GM18498 (cell line): ENCODE measurements at regions not wholly inside any gene's neighbourhood (a gene's known extent, or its start where the extent isn't known, plus 50 kb on each side); places are given as distances from the start of the nearest gene placed in this dataset.

ENCODE experiments used
- ATAC-seq: cut with Tn5 transposase; IDR thresholded peaks from one replicate; pipeline ENCODE4 v1.9.1; 2021; ENCODE audit warnings: mild to moderate bottlenecking, moderate library complexity; ENCODE audit not compliant: unreplicated experiment

DNA sequence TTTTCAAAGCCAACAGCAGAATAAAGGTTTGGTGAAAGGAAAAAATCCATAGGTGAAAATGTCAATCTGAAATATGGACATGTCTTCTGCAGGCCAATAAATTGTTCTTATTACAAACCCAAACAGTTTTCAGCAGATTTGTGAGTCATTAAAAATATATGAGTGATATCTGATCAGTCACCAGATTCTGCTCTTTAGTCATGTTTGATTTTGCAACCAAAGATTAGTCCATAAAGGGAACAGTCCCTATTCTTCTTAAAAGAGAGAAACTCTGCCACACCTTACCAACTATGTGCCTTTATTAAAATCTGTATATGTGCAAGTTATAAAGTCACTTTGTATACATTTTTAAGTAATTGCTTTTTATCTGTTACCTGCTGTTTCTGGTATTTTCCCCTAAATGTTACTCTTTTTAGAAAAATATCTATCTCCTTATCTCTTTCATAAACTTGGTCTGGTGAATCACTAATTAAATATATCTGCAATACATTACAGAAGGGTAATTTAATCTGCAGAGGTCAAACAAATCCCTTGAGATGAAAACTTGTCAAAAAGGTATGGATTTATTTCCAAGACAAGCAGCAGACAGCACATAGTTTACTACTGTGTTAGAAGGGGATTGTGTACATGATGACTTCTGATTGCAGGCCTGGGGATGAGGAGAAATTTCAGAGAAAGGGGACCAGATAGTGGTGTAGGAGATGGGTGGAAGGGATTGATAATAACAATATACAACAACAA is 322.9 kb upstream of the NWD2 start:
- ATAC-seq, result no peak

DNA sequence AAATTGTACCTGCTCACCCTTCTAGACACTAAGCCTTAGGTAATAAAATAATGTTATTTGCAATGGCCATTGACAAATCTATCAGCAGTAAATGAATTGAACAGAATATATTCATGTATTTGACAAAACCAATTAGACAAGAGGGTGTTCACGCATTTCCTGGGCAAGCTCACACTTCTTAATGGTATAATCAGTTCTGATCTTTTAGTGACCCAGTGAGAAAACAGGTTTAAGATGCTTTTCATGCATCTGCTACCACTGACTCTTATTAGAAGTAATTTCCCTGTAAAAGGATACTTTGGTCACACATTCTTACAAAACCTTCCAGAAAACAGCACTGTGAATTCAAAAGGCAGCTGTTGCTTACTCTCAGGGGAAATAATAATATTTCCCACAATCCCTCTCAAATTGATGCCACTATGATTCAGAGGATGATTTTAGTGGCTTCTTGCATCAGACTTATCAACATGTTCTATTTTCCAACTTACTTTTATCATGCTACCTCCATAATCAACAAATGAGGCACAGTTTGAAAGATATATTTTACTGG is 313.9 kb upstream of the NWD2 start:
- ATAC-seq, result no peak

GRCh38 chr4:36944232-36944631 is 300.3 kb upstream of the NWD2 start:
- no peak for ATAC-seq

- ATAC-seq, result no peak
These were observed 283.1 kb upstream of the NWD2 start for GRCh38 chr4:36961420-36961819.

DNA sequence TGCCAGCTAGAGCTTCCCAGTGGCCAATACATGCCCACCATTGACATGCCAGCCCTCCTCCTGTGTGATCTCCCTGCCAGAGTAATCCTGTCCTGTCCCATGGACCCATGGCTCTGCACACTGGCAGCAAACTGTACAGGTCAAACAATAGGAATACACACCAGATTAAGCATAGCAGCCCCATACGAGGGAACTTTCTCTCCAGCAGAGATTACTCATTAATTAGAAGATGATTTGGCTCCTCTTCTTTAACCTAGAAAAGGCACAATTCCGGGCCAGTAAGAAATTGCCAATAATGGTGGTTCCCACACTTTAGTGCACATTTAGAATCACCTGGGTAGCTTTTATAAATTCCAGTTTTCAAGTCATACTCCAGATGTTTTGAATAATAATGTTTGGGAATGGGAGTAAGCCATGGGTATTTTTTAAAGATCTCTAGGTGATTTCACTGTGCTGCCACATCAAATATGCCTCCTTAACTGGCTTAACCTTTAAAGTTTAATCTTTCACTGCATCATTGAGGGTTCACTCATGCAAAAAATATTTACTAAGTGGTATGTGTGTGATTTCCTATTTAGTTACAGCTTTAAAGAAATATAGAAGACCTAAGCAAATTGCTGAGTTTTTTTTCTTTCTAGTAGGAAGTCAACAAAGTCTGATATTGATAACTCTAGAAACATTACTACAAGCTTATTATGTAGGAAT is 277.6 kb upstream of the NWD2 start:
- ATAC-seq, result no peak

- ATAC-seq, result no peak
These were observed 265.0 kb upstream of the NWD2 start for GRCh38 chr4:36979533-36979932.

GRCh38 chr4:36990128-36990872 is 254.2 kb upstream of the NWD2 start:
- peak; percentile 81 for ATAC-seq

DNA sequence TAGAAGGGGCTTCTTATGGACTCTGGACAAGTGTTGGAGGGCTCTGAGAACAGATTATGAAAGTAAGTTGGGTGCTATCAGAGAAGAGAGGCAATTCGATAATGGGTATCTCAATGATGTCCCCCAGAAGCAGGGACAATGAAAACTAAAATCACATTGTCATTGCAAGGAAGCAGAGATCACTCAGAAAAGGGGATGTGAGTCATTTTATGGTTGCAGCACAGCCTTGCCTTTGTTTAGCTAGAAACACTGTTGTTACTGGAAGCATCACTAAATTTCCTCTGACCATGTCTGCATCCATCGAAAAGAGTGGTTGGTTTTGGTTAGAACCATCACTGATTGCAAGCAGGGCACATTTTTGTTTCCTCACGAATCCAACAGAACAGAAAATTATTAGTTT is 246.8 kb upstream of the NWD2 start:
- no peak for ATAC-seq

DNA sequence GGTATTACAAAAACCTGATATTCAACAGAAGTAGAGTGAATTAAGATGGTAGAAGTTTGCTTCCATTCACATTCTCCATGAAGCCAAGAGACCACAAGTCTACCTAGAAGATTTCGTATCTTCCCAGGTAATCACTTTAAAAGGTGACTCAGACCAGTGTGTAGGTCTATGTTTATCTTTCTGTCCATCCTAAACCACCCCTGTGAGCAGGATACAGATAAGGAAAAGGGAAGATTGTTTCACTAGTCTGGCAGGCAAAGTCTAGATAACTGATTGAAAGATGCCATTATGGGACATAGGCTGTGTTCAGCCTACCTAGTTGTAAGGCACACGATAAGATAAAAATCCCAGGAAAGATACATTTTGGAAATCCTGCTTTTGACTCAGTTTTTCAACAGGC is 244.3 kb upstream of the NWD2 start:
- no peak for ATAC-seq

DNA sequence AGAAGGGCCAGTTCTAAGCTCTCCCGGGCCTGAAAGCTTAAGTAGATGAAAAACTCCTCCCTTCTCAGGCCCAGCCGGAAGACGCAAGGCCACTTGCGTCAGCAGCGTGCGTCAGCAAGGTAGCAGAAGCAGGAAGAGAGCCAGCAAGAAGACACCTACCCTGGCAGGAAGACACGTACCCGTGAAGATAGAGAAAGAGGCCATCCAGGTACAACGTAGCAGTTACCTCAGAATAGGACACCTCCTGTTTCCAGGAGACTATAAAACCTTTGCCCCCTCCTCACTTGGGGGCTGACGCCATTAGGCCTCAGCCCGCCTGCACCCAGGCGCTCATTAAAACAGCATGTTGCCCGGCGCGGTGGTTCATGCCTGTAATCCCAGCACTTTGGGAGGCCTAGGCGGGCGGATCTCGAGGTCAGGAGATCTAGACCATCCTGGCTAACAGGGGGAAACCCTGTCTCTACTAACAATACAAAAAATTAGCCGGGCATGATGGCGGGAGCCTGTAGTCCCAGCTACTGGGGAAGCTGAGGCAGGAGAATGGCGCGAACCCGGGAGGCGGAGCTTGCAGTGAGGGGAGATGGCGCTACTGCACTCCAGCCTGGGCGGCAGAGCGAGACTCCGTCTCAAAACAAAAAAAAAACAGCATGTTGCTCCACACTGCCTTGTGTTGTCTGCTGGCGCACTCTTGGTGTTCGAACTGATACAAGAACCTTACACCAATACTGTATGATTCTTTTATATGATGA is 242.7 kb upstream of the NWD2 start:
- ATAC-seq, result no peak

DNA sequence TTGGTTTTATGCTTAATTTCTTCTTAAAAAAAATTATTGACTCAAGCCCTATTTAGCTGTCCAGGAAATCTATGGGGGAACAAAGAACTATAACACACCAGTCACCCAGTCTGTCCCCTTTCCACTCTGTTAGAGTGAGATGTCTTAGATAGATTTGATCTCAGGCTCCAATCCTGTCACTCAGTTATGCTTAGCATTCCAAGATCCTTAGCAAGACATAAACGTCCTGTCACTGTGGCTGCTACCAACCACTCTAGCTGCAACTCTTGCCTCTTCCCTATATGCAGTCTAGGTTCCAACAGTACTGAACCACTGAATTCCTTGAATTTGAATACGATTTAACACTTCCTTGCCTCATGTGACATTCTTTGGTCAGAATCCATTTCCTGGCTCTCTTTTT is 241.9 kb upstream of the NWD2 start:
- ATAC-seq, result no peak

- no peak for ATAC-seq
These were observed 236.3 kb upstream of the NWD2 start for GRCh38 chr4:37008199-37008598.

GRCh38 chr4:37014584-37014983 is 230.0 kb upstream of the NWD2 start:
- ATAC-seq, result no peak

DNA sequence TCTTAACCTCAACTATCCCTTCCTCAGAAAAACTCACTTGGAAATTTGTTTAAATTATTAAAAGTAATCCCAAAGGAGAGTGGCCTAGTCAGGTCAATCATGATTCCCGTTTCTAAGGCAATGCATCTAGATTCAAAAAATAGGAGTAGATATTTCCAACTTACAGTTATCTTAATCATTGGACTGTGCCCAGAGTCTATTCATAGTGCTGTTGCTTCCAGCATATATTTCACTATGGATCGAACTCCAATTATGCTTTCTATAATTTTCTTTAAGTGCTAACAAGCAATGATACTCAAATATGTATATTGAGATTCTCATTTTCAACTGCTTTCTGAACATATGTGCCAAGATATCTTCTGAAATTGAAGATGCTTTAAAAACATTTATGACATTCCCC is 229.2 kb upstream of the NWD2 start:
- ATAC-seq, result no peak

DNA sequence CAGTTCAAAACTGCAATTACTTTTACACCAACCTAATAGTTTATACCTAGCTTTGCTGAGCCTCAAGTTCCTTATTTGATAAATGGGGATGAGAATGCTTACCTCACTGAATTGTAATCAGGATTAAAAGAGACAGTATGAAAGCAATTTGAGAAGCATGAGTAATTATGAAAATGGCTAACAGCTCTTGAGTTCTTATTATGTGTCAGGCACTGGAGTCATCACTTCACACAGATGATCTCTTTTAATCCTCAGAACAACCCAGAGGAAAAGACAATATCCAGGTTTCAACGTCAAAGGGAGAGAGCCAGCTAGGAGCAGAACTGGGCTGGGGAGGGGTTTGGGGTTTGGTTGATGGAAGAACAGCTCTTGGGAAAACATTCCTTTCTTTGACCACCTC is 221.0 kb upstream of the NWD2 start:
- ATAC-seq, result no peak

DNA sequence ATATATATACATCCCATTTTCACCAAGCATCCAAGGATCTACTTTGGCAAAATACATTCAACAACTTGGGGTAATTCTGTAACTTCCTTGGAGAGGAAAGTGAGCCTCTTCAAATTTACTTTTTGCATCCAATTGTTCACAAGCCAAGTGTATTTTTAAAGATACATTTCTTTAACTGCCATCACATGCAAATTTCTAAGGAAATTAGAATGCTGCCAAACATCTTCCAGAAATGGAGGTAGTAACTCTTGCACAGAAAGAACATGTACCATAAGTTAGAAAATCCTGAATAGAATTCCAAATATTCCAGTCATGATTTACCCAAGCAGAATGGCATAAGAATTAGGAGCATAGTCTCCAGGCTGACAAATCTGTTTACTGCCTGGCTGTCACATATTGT is 220.5 kb upstream of the NWD2 start:
- no peak for ATAC-seq

DNA sequence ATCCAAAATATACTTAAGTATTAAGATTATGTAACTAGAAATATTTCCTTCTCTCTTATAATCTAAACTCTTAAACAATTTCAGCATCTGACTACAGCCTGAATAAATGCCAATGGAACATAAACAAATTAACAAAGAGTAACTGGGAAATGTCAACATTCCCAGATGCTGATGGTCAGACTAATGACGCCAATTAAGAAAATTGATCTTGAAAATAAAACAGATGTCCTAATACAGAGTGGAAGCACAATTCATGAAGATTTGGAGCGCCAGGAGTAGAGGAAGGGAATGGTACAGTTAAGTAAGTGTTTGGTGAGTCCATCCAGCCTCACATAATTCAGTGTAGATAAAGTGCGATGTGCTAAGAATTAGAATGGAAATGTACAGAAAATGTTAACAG is 203.7 kb upstream of the NWD2 start:
- ATAC-seq, result no peak

GRCh38 chr4:37043342-37043741 is 201.2 kb upstream of the NWD2 start:
- ATAC-seq, result no peak

GRCh38 chr4:37051111-37051510 is 193.4 kb upstream of the NWD2 start:
- no peak for ATAC-seq

- no peak for ATAC-seq
These were observed 192.7 kb upstream of the NWD2 start for GRCh38 chr4:37051866-37052265.

GRCh38 chr4:37054531-37055077 is 189.9 kb upstream of the NWD2 start:
- ATAC-seq, result no peak
